Thoracic aorta (tissue), 2 donors: ENCODE measurements at regions not wholly inside any gene's neighbourhood (a gene's known extent, or its start where the extent isn't known, plus 50 kb on each side); places are given as distances from the start of the nearest gene placed in this dataset.

Experiments
- ATAC-seq: fragments of 150-250 bp; one replicate; pipeline ENCODE4 v1.8.0; 2017; ENCODE audit warnings: low read depth; ENCODE audit not compliant: insufficient number of reproducible peaks, low FRiP score
- DNase-seq: peaks from one replicate; pipeline ENCODE4 v3.0.0-alpha.2; 2020; ENCODE audit warnings: low spot score
- H3K27ac ChIP-seq, 2 donors: fragments of 200-600 bp; sonication (generic); 1 replicate in 1 of 2; 2 replicates in 1 of 2; pipeline ENCODE4 v1.5.1; 2016; ENCODE audit warnings: mild to moderate bottlenecking in 2 of 2, moderate library complexity in 2 of 2
- H3K27me3 ChIP-seq: fragments of 200-600 bp; sonication (generic); replicated peaks from 2 replicates; pipeline ENCODE4 v1.6.0; 2016; ENCODE audit warnings: mild to moderate bottlenecking; ENCODE audit not compliant: insufficient read depth
- H3K36me3 ChIP-seq: fragments of 200-600 bp; sonication (generic); one replicate; pipeline ENCODE4 v1.5.1; 2016
- H3K4me1 ChIP-seq, 2 donors: fragments of 200-600 bp; sonication (generic); 1 replicate in 1 of 2; 2 replicates in 1 of 2; pipeline versions ENCODE4 v1.5.1 to v1.6.0; 2016; ENCODE audit warnings: low read depth in 2 of 2, mild to moderate bottlenecking in 1 of 2; ENCODE audit not compliant: control insufficient read depth in 1 of 2
- H3K4me3 ChIP-seq: fragments of 200-600 bp; sonication (generic); 2 replicates; pipeline ENCODE4 v1.5.1; 2016; ENCODE audit warnings: mild to moderate bottlenecking
- H3K9me3 ChIP-seq: fragments of 200-600 bp; sonication (generic); 2 replicates; pipeline ENCODE4 v1.5.1; 2016
- TF ChIP-seq, protein P1 (sequence below): fragments of 200-600 bp; sonication (generic); IDR thresholded peaks from one replicate; pipeline ENCODE4 v1.5.1; 2019; ENCODE audit warnings: antibody characterized with exemption

DNA sequence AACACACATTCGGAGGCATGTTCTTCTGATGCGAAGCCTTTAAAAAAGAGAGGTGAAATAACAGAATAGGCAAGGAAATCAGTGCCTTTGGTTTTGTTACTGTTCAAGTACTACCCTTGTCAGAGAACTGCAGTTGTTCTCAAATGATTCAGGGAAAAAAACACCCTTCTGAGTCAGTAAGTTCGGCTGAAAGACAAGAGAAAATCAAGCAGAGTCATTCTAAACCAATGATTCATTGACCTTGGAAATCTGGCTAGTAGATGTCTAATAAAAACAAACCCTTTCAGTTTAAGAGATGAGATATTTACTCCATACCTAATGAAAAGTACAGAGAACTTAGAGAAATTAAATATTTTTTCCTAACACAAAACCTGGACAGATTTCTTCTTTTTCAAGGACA is 72.7 kb upstream of the ABI3BP start:
- Histone ChIP-seq H3K27me3 (no peaks in the 10 kb centered on the region), H3K36me3 (no peaks in the 10 kb centered on the region), H3K27ac (peak overlapping the region; percentile 43 to 45), H3K4me3 (peak overlapping the region; percentile 44), H3K9me3 (no peaks in the 10 kb centered on the region), H3K4me1 (peaks cover 10 to 47% of the 10 kb centered on the region in 2 donors)
- peak; percentile 52 for ATAC-seq
- no peak for DNase-seq
- TF ChIP-seq, protein P1, sequence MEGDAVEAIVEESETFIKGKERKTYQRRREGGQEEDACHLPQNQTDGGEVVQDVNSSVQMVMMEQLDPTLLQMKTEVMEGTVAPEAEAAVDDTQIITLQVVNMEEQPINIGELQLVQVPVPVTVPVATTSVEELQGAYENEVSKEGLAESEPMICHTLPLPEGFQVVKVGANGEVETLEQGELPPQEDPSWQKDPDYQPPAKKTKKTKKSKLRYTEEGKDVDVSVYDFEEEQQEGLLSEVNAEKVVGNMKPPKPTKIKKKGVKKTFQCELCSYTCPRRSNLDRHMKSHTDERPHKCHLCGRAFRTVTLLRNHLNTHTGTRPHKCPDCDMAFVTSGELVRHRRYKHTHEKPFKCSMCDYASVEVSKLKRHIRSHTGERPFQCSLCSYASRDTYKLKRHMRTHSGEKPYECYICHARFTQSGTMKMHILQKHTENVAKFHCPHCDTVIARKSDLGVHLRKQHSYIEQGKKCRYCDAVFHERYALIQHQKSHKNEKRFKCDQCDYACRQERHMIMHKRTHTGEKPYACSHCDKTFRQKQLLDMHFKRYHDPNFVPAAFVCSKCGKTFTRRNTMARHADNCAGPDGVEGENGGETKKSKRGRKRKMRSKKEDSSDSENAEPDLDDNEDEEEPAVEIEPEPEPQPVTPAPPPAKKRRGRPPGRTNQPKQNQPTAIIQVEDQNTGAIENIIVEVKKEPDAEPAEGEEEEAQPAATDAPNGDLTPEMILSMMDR, result no peak

DNA sequence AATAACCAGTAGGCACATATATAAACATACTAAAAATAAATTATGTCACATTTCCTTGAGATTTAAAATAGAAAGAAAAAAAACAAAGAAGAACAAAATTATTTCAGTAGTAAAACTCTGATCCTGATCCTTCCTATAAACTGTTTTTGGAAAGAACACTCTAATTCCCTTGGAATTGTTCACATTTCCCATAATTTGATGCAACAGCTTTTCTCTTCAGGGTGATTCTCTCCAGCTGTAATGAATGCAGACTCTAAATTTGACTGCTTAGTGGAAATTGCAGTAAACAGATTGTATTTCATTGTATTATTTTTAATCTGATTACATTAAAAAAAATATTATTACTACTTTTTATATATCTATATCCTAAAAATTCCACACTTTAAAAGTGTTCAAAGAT is 70.2 kb upstream of the ABI3BP start:
- DNase-seq (no peak), ATAC-seq (no peak)
- TF ChIP-seq, protein P1, result no peak
- Histone ChIP-seq H3K27me3 (no peaks in the 10 kb centered on the region), H3K27ac (no peak overlapping the region), H3K9me3 (peaks cover 5% of the 10 kb centered on the region), H3K36me3 (no peaks in the 10 kb centered on the region), H3K4me1 (peaks cover 7 to 25% of the 10 kb centered on the region in 2 donors), H3K4me3 (no peak overlapping the region)

DNA sequence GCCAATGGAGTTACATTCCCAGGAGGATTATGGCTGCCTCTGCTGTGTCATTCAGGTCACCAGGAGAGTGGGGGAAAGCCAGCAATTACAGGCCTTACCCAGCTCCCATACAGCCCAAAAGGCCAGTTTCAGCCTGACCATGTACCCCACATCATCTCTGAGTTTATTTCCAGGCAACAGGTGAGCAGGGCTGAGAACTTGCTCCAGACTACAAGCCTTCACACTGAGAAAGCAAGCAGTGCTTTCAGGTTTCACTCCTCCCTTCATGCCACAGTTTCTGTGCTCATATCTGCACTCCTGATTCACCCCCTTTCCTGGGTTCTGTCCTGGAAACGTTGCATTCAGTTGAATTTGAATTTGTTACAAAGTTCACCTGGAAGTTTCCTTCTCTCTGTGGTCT is 68.1 kb upstream of the ABI3BP start:
- no peaks in the 10 kb centered on the region for H3K27me3 ChIP-seq
- H3K4me1 ChIP-seq, result peaks cover 1 to 17% of the 10 kb centered on the region in 2 donors
- TF ChIP-seq, protein P1, result no peak
- no peak for DNase-seq
- no peak for ATAC-seq
- no peak overlapping the region for H3K27ac ChIP-seq
- H3K9me3 ChIP-seq, result peaks cover 5% of the 10 kb centered on the region
- H3K36me3 ChIP-seq, result no peaks in the 10 kb centered on the region
- no peak overlapping the region for H3K4me3 ChIP-seq

DNA sequence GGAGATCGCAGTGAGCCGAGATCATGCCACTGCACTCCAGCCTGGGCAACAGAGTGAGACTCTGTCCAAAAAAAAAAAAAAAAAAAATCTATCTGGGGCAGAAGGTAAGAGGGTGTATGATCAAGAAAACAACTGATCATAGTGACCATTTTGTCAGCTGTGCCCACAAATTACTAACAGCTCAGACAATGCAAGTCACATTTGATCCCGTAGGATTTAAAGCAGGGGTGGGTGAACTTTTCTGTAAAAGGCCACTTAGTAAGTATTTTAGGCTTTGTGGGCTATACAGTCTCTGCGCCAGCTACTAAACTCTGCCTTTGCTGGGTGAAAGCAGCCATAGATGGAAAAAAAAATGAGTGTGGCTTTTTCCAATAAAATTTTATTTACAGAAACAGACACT is 57.6 kb upstream of the ABI3BP start:
- TF ChIP-seq, protein P1, result no peak
- Histone ChIP-seq H3K27ac (no peak overlapping the region), H3K4me3 (no peak overlapping the region)

DNA sequence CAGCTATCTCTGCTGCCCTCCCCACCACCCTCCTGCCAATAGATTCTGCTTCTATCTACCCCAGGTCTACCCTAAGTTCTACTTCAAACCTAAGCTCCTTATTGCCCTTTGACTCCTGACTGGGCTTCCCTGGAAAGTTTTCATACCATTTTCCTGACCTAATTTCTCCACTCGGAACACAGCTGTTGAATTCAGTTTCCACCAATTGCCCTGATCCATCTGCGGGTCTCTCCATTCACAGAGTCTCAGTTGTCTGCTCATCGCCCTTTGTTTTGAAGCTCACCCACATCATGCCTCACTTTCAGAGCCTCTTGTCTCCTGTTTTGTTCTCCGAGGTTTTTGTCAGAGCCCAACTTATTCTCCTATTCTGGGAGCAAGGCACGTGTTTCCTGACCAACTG is 56.8 kb upstream of the ABI3BP start:
- no peak overlapping the region for H3K4me3 ChIP-seq
- TF ChIP-seq, protein P1, result no peak
- H3K27me3 ChIP-seq, result no peaks in the 10 kb centered on the region
- no peak for ATAC-seq
- no peak overlapping the region for H3K27ac ChIP-seq
- H3K4me1 ChIP-seq, result no peaks in the 10 kb centered on the region
- H3K36me3 ChIP-seq, result no peaks in the 10 kb centered on the region
- DNase-seq, result no peak
- H3K9me3 ChIP-seq, result no peaks in the 10 kb centered on the region

More for the DNA sequence above, 57.6 kb upstream of the ABI3BP start:
- Histone ChIP-seq H3K4me1 (no peaks in the 10 kb centered on the region), H3K9me3 (no peaks in the 10 kb centered on the region), H3K27me3 (no peaks in the 10 kb centered on the region), H3K36me3 (no peaks in the 10 kb centered on the region)
- DNase-seq (no peak), ATAC-seq (no peak)
